ENCODE measurements at regions not wholly inside any gene's neighbourhood (a gene's known extent, or its start where the extent isn't known, plus 50 kb on each side); places are given as distances from the start of the nearest gene placed in this dataset.
"Not testable (repeated sequence)": the region's sequence is repeated elsewhere in the genome, so short reads cannot be mapped to it uniquely, and the experiment has no call there.

DNA sequence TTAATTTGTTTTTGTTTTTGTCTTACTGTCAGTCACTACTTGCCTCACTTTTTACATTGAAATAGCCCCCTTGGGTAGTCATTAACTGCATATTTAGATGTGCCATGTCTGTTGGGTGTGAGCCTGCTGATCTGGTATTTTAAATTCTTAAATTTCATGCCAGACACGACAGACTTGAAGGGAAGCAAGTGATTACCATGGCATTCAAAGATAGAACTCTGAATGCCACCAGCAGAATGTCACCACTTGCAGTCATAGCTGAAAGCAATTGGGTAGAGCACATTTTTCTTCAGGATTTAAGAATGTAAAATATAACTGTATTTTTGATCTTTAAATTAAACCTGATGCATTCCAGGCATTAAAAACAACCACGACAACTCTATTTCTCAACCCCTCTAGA, 396.5 kb upstream of the ATP10A start:
- DNase-seq, result no peak

DNA sequence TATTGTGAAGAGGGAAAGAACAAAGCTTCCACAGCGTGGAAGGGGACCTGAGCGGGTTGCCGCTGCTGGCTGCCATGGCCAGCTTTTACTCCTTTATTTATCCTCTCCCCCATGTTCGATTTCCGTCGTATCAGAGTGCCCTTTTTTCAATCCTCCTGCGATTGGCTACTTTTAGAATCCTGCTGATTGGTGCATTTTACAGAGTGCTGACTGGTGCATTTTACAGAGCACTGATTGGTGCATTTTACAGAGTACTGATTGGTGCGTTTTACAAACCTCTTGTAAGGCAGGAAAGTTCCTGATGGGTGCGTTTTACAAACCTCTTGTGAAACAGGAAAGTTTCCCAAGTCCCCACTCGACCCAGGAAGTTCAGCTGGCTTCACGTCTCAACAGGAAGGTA, 381.7 kb upstream of the ATP10A start:
- DNase-seq, result not testable (repeated sequence)

DNA sequence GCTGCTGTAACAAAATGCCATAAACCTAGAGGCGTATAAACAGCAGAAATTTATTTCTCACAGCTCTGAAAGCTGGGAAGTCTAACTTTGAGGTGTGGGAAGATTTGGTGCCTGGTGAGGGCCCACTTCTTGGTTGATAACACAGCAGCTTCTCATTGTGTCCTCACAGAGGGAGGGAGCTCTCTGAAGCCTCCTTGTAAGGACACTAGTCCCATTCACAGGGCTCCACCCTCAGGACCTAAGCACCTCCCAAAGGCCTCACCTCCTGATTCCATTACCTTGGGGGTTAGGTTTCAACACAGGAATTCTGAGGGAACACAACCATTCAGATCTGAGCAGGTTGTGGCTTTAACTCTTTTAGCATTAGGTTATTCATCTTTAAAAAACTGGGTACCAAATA, 380.3 kb upstream of the ATP10A start:
- DNase-seq, result no peak

DNA sequence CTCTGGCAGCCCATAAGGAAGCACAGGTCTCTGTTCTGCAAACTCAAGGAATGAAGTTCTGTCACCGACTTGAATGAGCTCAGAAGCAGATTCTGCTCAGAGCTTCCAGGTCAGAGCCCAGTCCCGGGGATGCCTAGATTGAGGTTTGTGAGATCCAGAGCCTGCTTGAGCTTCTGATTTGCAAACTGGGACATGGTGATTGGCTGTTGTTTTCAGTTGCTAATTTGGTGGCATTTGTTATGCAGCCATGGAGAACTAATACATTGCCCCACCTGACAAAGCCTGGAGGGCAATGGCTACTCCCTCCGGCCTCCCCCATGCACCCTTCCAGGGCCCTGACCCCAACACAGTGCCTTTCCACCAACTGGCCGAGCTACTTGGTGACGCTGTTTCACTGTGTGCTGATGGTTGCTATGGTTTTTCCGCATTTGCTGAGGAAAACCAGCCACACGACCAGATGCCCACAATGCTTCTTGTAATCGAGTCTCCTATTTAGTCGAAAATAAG, 379.5 kb upstream of the ATP10A start:
- no peak for DNase-seq

DNA sequence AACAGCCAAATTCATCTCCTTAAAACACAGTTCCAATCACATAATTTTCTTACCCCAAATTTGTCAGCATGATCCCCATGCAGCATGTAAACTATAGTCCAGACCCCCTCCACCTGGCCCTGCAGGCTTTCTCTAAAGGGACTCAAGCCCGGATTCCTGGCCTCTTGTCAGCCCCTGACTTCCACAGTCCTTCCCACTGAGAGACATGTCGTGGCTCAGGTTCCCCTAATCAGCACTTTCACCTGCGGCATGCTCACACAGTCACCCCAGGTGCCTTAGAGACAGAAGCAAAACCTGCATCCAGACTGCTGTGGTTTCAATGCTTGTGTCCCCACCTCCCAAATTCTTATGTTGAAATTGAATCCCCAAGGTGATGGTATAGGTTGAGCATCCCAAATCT, 372.7 kb upstream of the ATP10A start:
- DNase-seq, result no peak

DNA sequence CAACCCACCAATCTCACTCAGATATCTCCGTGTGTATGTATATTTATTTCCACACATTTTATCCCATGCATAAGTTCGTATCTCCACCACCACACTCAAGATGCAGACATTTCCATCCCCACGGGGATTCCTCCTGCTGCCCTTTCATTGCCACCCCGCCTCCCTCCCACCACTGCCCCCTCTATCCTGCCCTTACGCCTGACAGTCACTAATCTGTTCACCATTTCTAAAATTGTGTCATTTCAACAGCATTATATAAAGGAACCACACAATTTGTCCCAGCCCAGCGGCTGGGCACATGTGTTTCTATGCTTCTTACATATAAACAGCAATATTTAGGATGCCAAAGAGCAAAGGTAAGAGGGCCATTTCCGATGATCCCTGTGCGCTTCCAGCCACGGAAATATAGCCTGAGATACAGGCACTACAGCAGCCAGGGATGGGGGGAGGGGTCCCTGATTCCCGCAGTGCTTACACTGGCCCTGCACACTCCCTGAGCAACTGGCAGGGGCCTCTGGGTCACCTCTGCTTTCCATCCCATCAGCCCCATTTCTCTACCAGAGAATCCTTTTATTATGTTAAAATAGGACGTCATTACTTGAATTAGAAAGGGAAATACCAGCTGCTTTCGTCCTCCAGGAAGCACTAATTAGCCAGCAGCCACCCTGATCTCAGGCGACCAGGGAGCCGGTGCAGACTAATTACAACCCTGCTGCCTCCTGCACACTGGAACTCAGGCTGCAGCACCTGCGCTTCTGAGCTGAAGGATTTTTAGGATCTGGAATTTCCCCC, 372.0 kb upstream of the ATP10A start:
- DNase-seq, result no peak

DNA sequence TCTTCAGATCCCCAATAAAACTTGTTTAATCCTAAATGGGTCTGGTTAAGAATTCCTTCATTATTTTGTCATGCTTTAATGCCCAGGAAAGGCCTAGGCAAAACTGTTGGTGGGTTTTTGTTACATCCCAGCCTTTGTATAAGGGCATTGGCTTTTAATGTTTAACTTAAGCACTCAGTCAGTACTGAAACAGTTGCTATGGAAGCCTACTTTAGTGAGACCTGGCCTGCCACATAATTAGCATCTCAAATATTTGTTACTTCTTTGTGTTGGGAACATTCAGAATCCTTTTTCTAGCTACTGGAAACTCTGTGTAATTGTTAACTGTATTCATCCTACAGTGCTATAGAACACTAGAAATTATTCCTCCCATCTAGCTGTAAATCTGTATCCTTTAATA, 369.6 kb upstream of the ATP10A start:
- DNase-seq, result no peak

DNA sequence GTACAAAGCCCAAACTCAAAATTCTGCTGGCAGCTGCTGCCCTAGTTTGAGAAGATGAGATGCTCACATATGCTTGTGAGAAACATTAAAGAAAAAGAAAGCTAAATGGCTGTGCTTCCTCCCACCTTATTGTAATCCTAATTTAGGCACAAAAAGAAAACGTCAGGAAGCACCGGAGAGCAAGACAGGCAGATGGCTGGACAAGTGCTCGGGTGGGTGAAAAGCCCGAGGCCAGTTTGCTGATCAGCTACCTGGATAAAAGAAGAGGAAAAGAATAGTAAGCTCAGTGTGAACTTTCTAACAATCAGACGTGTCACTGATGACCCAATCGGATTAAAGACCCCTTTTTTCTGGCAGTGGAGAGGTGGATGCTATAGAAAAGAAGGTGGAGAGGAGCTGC, 368.0 kb upstream of the ATP10A start:
- no peak for DNase-seq

DNA sequence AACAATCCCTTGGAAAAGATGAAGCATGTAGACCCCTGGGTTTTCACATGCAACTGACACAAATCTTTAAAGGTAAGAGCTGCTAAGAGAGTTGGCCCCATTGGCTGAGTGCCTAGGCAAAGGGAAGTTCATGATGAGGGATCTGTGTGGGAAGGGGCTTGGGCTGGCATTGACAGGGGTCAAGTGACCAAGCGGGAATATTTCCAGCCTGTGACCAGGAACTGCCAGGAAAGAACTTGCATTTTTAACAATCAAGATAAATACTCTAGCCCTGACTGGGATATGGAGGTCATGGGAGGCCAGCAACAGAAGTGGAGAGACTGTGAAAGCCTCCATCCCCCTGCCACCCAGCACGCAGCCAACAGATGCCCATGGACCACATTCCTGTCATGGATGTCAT, 361.1 kb upstream of the ATP10A start:
- no peak for DNase-seq

DNA sequence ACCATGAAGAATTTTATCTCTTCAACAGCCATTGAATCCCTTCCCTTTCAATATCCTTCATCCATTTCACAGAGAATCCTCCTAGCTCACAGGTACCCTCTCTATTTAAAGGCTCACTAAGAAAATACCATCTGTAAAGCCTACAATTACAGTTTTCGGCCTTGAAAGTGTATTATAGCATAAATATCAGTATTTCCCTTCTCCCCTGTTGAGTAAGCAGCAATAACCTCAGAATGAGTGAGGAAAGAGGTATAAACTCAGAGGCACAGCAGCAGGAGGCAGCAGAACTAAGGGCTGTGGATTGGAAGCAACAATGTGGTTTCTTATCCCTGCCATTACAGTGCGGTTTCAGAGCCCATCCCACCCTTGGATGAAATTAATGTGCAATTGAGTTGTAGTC, 360.6 kb upstream of the ATP10A start:
- no peak for DNase-seq

DNA sequence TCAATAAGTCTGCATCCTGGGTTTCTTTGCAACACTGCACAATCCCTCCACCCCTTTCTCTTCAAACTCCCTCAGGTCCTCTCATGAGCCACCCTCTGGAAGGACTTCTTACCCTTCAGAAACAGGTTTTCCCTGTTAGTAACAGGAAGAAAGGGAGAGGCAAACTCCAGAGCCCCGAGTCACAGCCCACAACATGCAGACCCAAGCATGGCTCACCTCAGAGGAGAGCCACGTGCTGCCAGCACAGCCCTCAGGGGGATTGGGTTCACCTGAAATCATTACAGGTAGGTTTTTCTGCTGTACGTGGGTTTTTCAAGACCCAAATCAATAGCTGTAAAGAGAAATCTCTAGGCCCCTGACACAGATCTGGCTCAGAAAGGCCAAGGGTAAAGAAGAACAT, 359.7 kb upstream of the ATP10A start:
- DNase-seq, result no peak

DNA sequence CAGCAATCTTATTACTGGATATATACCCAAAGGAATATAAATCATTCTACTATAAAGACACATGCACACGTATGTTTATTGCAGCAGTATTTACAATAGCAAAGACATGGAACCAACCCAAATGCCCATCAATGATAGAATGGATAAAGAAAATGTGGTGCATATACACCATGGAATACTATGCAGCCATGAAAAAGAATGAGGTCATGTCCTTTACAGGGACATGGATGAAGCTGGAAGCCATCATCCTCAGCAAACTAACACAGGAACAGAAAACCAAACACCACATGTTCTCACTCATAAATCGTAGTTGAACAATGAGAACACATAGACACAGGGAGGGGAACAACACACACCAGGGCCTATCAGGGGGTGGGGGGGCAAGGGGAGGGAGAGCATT, 353.9 kb upstream of the ATP10A start:
- not testable (repeated sequence) for DNase-seq

DNA sequence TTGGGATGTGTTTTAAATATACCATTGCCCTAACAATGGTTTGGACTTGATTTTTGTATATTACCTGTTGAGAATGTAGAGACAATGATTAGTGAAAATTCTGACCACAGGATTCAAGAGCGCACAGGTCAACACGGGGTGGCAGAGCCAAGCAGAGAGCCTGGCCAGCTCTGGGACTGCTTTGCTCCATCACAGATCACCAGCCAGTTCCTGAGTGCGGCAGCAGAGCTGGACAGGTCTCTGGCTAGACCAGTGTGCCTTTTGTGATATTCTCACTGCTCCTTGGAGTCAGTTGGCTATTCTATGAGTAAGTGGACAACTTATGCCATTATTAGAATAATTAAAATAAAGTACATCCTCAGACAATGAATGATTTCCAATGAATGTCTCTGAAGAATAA, 351.2 kb upstream of the ATP10A start:
- no peak for DNase-seq

DNA sequence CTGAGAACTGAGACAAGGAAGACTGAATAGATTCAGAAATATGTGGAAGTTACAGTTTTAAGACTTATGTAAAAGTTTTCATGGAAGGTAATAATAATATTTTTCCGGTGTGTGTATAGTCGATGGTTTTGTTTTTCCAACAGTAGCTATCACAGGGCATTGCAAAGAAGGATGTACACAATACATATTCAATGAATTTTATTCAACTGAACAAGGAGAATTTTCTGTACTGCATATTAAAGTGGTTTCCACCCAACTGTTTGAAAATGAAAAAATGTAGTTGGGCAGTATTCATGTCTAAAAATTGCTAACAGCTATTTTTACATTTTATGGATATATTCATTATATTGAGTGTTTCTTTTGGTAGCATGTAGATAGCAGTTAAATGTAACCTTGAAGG, 350.3 kb upstream of the ATP10A start:
- no peak for DNase-seq

DNA sequence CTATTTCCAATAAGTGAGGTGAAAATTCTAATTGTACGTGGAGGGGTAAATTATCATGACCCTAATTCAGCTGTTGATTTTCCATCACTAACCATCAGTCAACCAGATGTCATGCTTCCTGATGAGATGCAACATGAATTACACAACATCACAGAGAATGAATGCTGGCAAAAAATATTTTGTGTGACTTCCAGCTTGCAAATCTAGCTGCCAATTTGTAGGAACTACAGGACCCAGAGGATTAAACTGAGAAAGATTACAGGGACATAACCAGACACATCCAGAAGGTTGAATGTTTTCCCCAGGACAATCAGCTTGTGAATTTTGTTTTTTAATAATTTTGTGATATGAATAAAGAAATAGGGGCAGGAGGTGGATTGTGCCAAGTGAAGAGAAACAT, 349.0 kb upstream of the ATP10A start:
- DNase-seq, result no peak

DNA sequence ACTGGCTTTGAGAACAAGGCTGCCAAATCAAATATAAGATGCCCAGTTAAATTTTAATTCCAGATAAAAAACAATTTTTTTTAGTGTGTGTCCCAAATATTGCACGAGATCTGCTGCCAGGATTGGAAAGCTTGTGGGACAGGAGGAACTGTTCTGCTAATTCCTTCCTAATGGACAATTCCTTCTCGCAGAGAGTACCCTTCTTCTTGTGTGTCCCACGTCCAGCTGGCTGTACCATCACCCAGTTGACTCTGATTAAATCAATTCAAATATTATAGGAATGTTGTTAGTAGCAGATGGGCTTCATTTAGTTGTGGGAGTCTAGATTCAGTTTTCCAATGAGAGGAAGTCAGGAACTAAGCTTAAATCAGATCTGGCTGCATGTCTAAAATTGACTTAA, 347.9 kb upstream of the ATP10A start:
- DNase-seq, result no peak

DNA sequence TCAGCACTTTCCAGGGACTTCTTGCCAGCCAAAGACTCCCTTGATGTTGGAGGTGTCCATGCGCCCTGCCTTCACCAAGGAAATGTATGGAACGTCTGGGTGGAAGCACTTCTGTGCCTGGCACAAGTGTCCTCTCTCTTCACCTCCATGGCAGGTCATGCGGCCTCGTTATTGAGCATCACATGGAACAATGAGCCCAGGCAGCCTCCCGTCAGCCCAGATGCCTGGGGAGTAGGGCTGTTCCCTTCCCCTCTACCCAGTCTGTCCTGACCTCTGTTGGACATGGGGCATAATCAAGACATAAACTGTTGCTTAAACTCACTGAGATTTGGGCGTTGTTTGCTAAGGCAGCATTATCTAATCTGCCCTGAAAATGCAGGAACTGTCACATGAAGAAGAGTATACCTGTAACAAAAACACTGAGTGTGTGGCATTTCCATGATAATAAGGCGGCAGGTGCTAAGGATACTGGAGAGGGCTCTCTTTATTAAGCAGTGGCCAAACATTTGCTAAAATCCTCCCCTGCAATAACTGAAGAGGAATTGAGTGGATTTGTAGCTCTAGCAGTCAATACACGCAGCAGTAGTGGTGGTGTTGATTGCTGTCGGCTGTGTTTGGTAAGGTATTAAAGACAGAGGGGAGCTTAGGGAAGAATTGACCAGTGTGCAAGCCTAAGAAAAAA, 338.2 kb upstream of the ATP10A start:
- DNase-seq, result no peak

DNA sequence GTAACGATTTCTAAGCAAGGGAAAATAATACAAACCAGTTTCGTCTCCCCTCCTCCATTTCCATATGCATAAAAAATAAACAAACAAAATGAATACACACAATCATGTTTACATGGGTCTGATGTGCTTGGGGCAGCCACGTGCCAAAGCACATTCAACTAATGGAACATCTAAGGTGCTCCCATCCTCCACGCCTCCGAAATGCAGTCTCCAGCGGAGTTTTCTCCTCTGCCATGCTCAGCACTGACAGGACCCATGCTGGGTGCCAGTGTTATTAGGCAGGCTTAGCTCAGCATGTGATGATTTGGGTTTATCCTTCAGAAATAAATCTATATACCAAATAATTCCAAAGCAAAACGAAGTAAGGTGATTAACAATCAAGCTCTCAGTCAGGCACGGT, 337.3 kb upstream of the ATP10A start:
- DNase-seq, result no peak

DNA sequence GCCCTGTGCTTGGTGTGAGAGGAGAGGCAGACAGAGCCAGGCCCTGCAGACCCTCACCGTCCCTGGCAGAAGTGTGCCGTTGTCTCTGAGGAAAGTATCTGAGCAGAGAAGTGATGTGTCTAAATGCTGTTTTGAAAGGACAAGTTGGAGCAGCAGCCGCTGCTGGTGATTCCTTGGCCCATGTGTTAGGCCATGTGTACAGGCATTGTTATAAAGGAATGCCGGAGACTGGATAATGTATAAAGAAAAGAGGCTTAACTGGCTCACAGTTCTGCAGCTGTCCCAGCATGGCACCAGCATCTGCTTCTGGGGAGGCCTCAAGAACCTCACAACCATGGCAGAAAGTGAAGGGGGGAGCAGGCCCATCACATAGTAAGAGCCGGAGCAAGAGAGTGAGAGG, 334.6 kb upstream of the ATP10A start:
- no peak for DNase-seq

DNA sequence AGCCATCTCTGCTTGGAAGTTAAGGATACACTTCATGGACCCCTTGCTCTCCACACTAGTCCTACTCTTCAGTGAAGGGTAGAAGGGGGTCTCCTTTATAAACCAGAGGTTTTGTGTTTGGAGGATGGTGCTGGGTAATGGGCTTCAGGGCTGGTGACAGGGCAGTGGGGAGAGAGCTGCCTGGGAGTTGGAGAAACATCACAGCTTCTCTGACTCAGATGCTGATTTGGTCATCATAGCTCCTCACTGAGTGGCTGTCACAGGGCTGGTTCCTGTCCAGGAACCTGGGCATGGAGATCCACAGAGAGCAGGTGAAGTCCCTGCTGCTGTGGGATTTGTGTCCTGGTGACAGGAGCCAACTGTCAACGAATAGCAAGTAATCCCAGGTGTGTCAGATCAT, 333.9 kb upstream of the ATP10A start:
- DNase-seq, result no peak

DNA sequence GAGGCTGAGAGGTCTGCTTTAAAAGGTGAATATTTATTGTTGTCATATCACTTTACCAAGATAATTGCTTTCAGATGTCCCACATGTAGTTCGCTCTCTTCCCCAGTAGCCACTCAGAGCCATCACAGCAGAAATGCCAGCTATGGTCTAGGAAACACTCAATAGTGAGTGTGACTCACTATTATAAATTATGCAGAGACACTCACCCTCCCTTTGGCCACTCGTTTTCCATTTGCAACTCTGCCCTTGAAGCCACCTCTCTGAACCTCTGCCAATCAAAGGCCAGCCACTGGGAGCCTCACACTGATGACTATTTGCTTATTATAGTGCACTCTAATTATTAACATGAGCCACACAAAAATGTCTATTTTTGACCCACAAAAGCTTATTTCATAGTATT, 328.1 kb upstream of the ATP10A start:
- no peak for DNase-seq

DNA sequence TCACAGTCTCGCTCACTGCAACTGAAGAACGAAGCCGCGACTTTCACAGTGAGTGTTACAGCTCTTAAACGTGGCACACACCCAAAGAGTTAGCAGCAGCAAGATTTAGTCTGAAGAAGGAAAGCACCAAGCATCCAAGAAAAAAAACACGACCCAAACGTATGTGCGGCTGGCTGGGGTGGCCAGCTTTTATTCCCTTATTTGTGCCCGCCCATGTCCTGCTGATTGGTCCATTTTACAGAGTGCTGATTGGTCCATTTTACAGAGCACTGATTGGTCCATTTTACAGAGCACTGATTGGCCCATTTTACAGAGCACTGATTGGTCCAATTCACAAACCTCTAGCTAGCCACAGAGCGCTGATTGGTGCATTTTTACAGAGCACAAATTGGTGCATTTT, 323.0 kb upstream of the ATP10A start:
- DNase-seq, result not testable (repeated sequence)

DNA sequence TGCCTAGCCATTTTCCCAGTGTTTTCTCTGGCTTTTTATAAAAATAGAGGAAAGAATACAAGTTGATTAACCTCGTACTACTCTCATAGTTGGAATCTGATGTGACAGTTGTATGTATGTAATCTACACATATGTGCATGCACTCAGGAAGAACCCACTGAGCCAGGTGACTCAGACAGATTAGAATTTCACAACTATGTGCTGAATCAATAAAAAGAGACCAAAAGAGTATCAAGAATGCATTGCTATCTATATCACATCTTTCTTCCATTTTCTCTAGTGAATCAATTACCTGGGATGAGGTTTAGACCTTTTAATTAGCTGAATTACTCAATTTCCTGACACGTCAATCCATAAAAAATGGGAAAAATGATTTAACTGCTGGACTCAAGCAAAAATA, 319.3 kb upstream of the ATP10A start:
- no peak for DNase-seq

DNA sequence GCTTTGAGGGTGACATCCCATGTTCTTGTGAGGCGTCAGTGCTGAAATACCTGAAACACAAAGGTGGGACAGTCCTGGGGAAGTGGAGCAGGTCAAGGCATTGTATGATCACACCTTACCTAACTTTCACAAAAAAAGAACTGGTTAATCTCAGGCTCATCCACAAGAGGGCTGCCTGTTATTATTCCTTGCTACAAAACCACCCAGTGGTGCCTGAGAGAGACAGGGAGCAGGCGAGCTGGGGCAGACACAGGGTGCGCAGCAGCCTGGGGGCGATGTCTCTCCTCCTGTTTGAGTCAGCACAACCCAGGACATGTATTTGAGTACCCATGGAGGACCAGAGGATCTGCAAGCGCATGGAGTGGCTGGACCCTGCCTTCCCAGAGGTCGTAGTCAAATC, 316.8 kb upstream of the ATP10A start:
- DNase-seq, result no peak
